Endothelial cell of umbilical vein (primary cell): ENCODE measurements at regions not wholly inside any gene's neighbourhood (a gene's known extent, or its start where the extent isn't known, plus 50 kb on each side); places are given as distances from the start of the nearest gene placed in this dataset.

Experiments
- BruUV-seq: library from RNA; stranded (reverse); fragments of 400-500 nt; replicated peaks from 2 replicates; lab custom pipeline; 2021; lab: Mats Ljungman, UMichigan
- CTCF ChIA-PET: fragments of 300-600, 350-600 bp; sonication (Branson Sonifier 250); formaldehyde crosslinking; loops from one replicate; lab custom pipeline; 2021; ENCODE audit warnings: antibody characterized with exemption, inconsistent platforms; lab: Charles Lee
- POLR2A ChIA-PET: fragments of 300-600, 350-600 bp; sonication (Branson Sonifier 250); formaldehyde crosslinking; loops from one replicate; lab custom pipeline; 2021; ENCODE audit warnings: antibody characterized with exemption, inconsistent platforms; lab: Charles Lee
- DNase-seq: peaks from one replicate; pipeline ENCODE4 v3.0.0-alpha.2; 2011; ENCODE audit warnings: low read depth, low spot score
- FAIRE-seq: peaks from 2 replicates; lab custom pipeline; 2011; peaks lifted over from hg19 to GRCh38; lab: Jason Lieb, UNC
- H2AFZ ChIP-seq: 2 replicates; pipeline ENCODE4 v1.6.0; 2012; ENCODE audit warnings: low read depth, low read length, control low read depth, inconsistent platforms
- H3K27ac ChIP-seq: 2 replicates; pipeline ENCODE4 v1.5.1; 2011; ENCODE audit warnings: low read depth, mild to moderate bottlenecking, control low read depth, low read length, moderate library complexity; ENCODE audit not compliant: insufficient read depth
- H3K27me3 ChIP-seq, 2 experiments: 2 replicates each; pipeline versions ENCODE4 v1.6.0 to v1.6.1; 2011; ENCODE audit warnings: low read length in 2 of 2, mixed read lengths in 1 of 2; ENCODE audit not compliant: control insufficient read depth in 2 of 2, insufficient read depth in 2 of 2
- H3K36me3 ChIP-seq, 2 experiments: 2 replicates in 1 of 2; 3 replicates in 1 of 2; pipeline ENCODE4 v1.5.1; 2011; ENCODE audit warnings: low read length in 2 of 2, mild to moderate bottlenecking in 1 of 2, moderate library complexity in 1 of 2; ENCODE audit not compliant: control insufficient read depth in 2 of 2, insufficient read depth in 2 of 2; ENCODE audit errors: extremely low read depth in 1 of 2
- H3K4me1 ChIP-seq: 3 replicates; pipeline ENCODE4 v1.5.1; 2011; ENCODE audit warnings: mild to moderate bottlenecking, low read length; ENCODE audit not compliant: control insufficient read depth, insufficient read depth; ENCODE audit errors: extremely low read depth
- H3K4me2 ChIP-seq: 2 replicates; pipeline ENCODE4 v1.6.1; 2011; ENCODE audit warnings: low read length, control low read depth, mixed read lengths; ENCODE audit not compliant: insufficient read depth
- H3K4me3 ChIP-seq, 3 experiments: fragments of 200-600 bp in 1 of 3; sonication (generic), shearing (Covaris generic) in 1 of 3; replicated peaks in 1 of 3; 2 replicates each; pipeline ENCODE4 v1.5.1; 2011 to 2016; ENCODE audit warnings: control low read depth in 3 of 3, low read length in 3 of 3, mild to moderate bottlenecking in 2 of 3, inconsistent platforms in 1 of 3, low read depth in 1 of 3, moderate library complexity in 1 of 3; ENCODE audit not compliant: insufficient read depth in 1 of 3
- H3K79me2 ChIP-seq: 2 replicates; pipeline ENCODE4 v1.6.0; 2012; ENCODE audit warnings: low read length, inconsistent platforms; ENCODE audit not compliant: control insufficient read depth, insufficient read depth
- H3K9ac ChIP-seq: replicated peaks from 2 replicates; pipeline ENCODE3; 2011; ENCODE audit warnings: low read length, control low read depth; ENCODE audit not compliant: insufficient read depth; ENCODE audit errors: extremely low read depth
- H3K9me1 ChIP-seq: replicated peaks from 3 replicates; pipeline ENCODE4 v1.6.0; 2011; ENCODE audit warnings: mild to moderate bottlenecking, low read length; ENCODE audit not compliant: control insufficient read depth, insufficient read depth; ENCODE audit errors: extremely low read depth
- H3K9me3 ChIP-seq: replicated peaks from 2 replicates; pipeline ENCODE4 v1.5.1; 2012; ENCODE audit warnings: low read length, inconsistent platforms; ENCODE audit not compliant: control insufficient read depth, insufficient read depth
- H4K20me1 ChIP-seq: replicated peaks from 2 replicates; pipeline ENCODE3; 2011; ENCODE audit warnings: mild to moderate bottlenecking, low read length; ENCODE audit not compliant: control insufficient read depth, insufficient read depth; ENCODE audit errors: extremely low read depth
- CTCF ChIP-seq, 2 donors: IDR thresholded peaks; 1 replicate in 1 of 2; 2 replicates in 1 of 2; pipeline ENCODE4 v1.5.1; 2011; ENCODE audit warnings: low read length in 2 of 2, mild to moderate bottlenecking in 2 of 2, moderate library complexity in 2 of 2, control low read depth in 1 of 2, inconsistent platforms in 1 of 2, low read depth in 1 of 2; ENCODE audit not compliant: insufficient read depth in 1 of 2; ENCODE audit errors: extremely low read depth in 1 of 2
- EZH2 ChIP-seq: IDR thresholded peaks from 2 replicates; pipeline ENCODE4 v1.6.1; 2012; ENCODE audit warnings: borderline replicate concordance, low read depth, mild to moderate bottlenecking, moderate library complexity, low read length, inconsistent platforms; ENCODE audit not compliant: severe bottlenecking
- FOS ChIP-seq: IDR thresholded peaks from 2 replicates; pipeline ENCODE4 v1.6.1; 2011; ENCODE audit warnings: mild to moderate bottlenecking, low read length, moderate library complexity, borderline replicate concordance; ENCODE audit not compliant: insufficient read depth
- GATA2 ChIP-seq: IDR thresholded peaks from 2 replicates; pipeline ENCODE4 v1.7.0; 2011; ENCODE audit warnings: low read depth, mild to moderate bottlenecking, moderate library complexity, mixed read lengths, low read length; ENCODE audit not compliant: insufficient read length, insufficient read depth
- JUN ChIP-seq: IDR thresholded peaks from 2 replicates; pipeline ENCODE4 v1.6.1; 2011; ENCODE audit warnings: borderline replicate concordance, low read depth; ENCODE audit not compliant: insufficient read length, insufficient read depth
- MAX ChIP-seq: IDR thresholded peaks from 2 replicates; pipeline ENCODE4 v1.6.1; 2011; ENCODE audit not compliant: insufficient read depth, insufficient read length
- MYC ChIP-seq: IDR thresholded peaks from one replicate; pipeline ENCODE4 v1.6.1; 2011; ENCODE audit warnings: mild to moderate bottlenecking, low read depth, low read length
- POLR2A ChIP-seq: IDR thresholded peaks from 2 replicates; pipeline ENCODE4 v1.6.1; 2012; ENCODE audit warnings: low read depth, mild to moderate bottlenecking, control low read depth, low read length
- POLR2AphosphoS5 ChIP-seq: IDR thresholded peaks from 2 replicates; pipeline ENCODE4 v1.6.1; 2012; ENCODE audit warnings: low read depth, mild to moderate bottlenecking, control low read depth, low read length, moderate library complexity; ENCODE audit not compliant: insufficient read depth
- dilution Hi-C: fragments of 300-500 bp; cut with MboI; formaldehyde crosslinking; loops from one replicate; pipeline ENCODE4 v1.15.0; 2019; ENCODE audit warnings: low sequenced_read_pairs; ENCODE audit not compliant: extremely low pct_ligation_motif_present
- intact Hi-C: fragments of 100-400 bp; cut with micrococcal nuclease; formaldehyde crosslinking; loops from one replicate; pipeline ENCODE4 v1.10.0; 2022

DNA sequence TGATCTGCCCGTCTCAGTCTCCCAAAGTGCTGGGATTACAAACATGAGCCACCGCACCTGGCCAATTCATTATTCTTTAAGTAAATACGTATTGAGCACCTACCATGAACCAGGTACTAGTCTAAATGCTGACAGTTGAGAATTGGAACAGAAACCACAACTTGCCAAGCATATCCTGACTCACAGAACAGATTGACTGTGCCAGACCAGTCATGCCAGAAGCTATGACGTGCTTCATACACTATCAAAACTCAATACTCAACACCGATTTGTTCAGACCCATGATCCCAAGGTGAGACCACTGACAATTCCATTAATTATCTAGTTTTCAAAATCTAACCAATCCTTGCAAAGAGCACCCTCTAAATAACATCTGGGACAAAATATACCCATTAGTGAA, 148.6 kb downstream of the B3GNT2 start:
- DNase-seq (no peak), FAIRE-seq (no peak)
- dilution Hi-C loops: no loop called here
- no peaks in the 10 kb centered on the region for H4K20me1 ChIP-seq
- no peak overlapping the region for H3K9ac ChIP-seq
- no peaks in the 10 kb centered on the region for H3K36me3 ChIP-seq
- H3K79me2 ChIP-seq: no peaks in the 10 kb centered on the region
- no peak for TF ChIP-seq MAX
- TF ChIP-seq GATA2: no peak
- no peak for TF ChIP-seq FOS
- TF ChIP-seq EZH2: no peak
- no peak for TF ChIP-seq JUN
- TF ChIP-seq MYC: no peak
- TF ChIP-seq POLR2AphosphoS5: no peak
- no peak for TF ChIP-seq POLR2A
- TF ChIP-seq CTCF (IDR thresholded peaks at IDR 0.05; ENCODE audit: extremely low read depth in 1 of 2, insufficient read depth in 1 of 2, low read depth in 1 of 2, low read length in 2 of 2): no peak
- no peaks in the 10 kb centered on the region for H3K9me3 ChIP-seq
- H3K27ac ChIP-seq: no peak overlapping the region
- no peaks in the 10 kb centered on the region for H3K27me3 ChIP-seq
- H3K4me2 ChIP-seq: no peak overlapping the region
- no peak overlapping the region for H2AFZ ChIP-seq
- no peaks in the 10 kb centered on the region for H3K4me1 ChIP-seq
- ChIA-PET CTCF (no interaction called here), POLR2A (interaction anchor here (0.7 kb wide), 1 partner anchor 538 kb away, joined by 3 read pairs; no protein-coding TSS in a partner anchor)
- no peak overlapping the region for H3K4me3 ChIP-seq
- intact Hi-C loops: no loop called here
- no peaks in the 10 kb centered on the region for H3K9me1 ChIP-seq
- no TSS peak for BruUV-seq
